IMR-90 (cell line): ENCODE measurements at regions not wholly inside any gene's neighbourhood (a gene's known extent, or its start where the extent isn't known, plus 50 kb on each side); places are given as distances from the start of the nearest gene placed in this dataset.

ENCODE experiments used
- ATAC-seq: fragments of 200-7000 bp; cut with Tn5 transposase; 2 replicates; pipeline ENCODE4 v1.9.1; 2020; ENCODE audit warnings: low read depth, mild to moderate bottlenecking, moderate library complexity
- BruUV-seq: library from RNA; stranded (reverse); fragments of 400-500 nt; replicated peaks from 2 replicates; lab custom pipeline; 2021; lab: Mats Ljungman, UMichigan
- CTCF ChIA-PET: fragments of 300-600 bp; formaldehyde crosslinking; extraction: SDS; loops from one replicate; lab custom pipeline; 2021; ENCODE audit warnings: antibody characterized with exemption; lab: Yijun Ruan, JAX
- POLR2A ChIA-PET: fragments of 300-600 bp; sonication (Branson Sonifier 250); formaldehyde crosslinking; loops from one replicate; lab custom pipeline; 2022; ENCODE audit warnings: antibody characterized with exemption; ENCODE audit not compliant: unreplicated experiment; lab: Charles Lee
- DNase-seq: peaks from one replicate; pipeline ENCODE4 v3.0.0; 2013
- H2AFZ ChIP-seq: replicated peaks from 2 replicates; pipeline ENCODE3; 2013; ENCODE audit warnings: low read length, mild to moderate bottlenecking; ENCODE audit not compliant: poor library complexity
- H2AK5ac ChIP-seq: 2 replicates; pipeline ENCODE4 v1.6.1; 2013; ENCODE audit warnings: low read depth, low read length, inconsistent platforms
- H2AK9ac ChIP-seq: replicated peaks from 2 replicates; pipeline ENCODE3; 2013; ENCODE audit warnings: mild to moderate bottlenecking, low read depth, low read length, moderate library complexity; ENCODE audit not compliant: poor library complexity
- H2BK120ac ChIP-seq: 2 replicates; pipeline ENCODE4 v1.6.1; 2013; ENCODE audit warnings: low read depth, low read length, inconsistent platforms
- H2BK15ac ChIP-seq: 3 replicates; pipeline ENCODE4 v1.6.1; 2013; ENCODE audit warnings: low read depth, low read length, inconsistent platforms
- H2BK20ac ChIP-seq: 2 replicates; pipeline ENCODE4 v1.6.1; 2013; ENCODE audit warnings: low read depth, mild to moderate bottlenecking, inconsistent platforms, low read length, moderate library complexity
- H2BK5ac ChIP-seq: 2 replicates; pipeline ENCODE4 v1.6.1; 2013; ENCODE audit warnings: mild to moderate bottlenecking, low read depth, low read length, inconsistent platforms; ENCODE audit not compliant: poor library complexity, severe bottlenecking
- H3K14ac ChIP-seq: replicated peaks from 2 replicates; pipeline ENCODE4 v1.6.1; 2013; ENCODE audit warnings: low read depth, low read length, inconsistent platforms
- H3K18ac ChIP-seq: 2 replicates; pipeline ENCODE4 v1.6.1; 2013; ENCODE audit warnings: low read depth, low read length, control low read depth
- H3K23ac ChIP-seq: 2 replicates; pipeline ENCODE4 v1.6.1; 2013; ENCODE audit warnings: low read depth, low read length, inconsistent platforms
- H3K27ac ChIP-seq: 2 replicates; pipeline ENCODE4 v1.5.1; 2013; ENCODE audit warnings: mild to moderate bottlenecking, control low read depth, low read length; ENCODE audit not compliant: insufficient read depth
- H3K27me3 ChIP-seq: 2 replicates; pipeline ENCODE4 v1.6.1; 2013; ENCODE audit warnings: low read length; ENCODE audit not compliant: control insufficient read depth, insufficient read depth
- H3K36me3 ChIP-seq: 2 replicates; pipeline ENCODE4 v1.6.1; 2013; ENCODE audit warnings: low read length, mixed read lengths; ENCODE audit not compliant: control insufficient read depth, insufficient read depth
- H3K4ac ChIP-seq: 2 replicates; pipeline ENCODE4 v1.6.1; 2013; ENCODE audit warnings: low read depth, low read length, inconsistent platforms
- H3K4me1 ChIP-seq: 2 replicates; pipeline ENCODE4 v1.6.1; 2013; ENCODE audit warnings: low read length, mixed read lengths; ENCODE audit not compliant: control insufficient read depth, insufficient read depth
- H3K4me2 ChIP-seq: 2 replicates; pipeline ENCODE4 v1.6.1; 2013; ENCODE audit warnings: low read depth, mild to moderate bottlenecking, control low read depth, low read length, moderate library complexity
- H3K4me3 ChIP-seq: 2 replicates; pipeline ENCODE4 v1.5.1; 2013; ENCODE audit warnings: low read depth, mild to moderate bottlenecking, control low read depth, low read length, moderate library complexity; ENCODE audit not compliant: insufficient read depth
- H3K56ac ChIP-seq: 2 replicates; pipeline ENCODE4 v1.6.1; 2013; ENCODE audit warnings: low read length, inconsistent platforms; ENCODE audit not compliant: insufficient read depth; ENCODE audit errors: extremely low read depth
- H3K79me1 ChIP-seq, 2 experiments: 2 replicates each; pipeline ENCODE4 v1.6.1; 2013; ENCODE audit warnings: low read length in 2 of 2, inconsistent platforms in 1 of 2, low read depth in 1 of 2
- H3K9ac ChIP-seq: 2 replicates; pipeline ENCODE4 v1.6.1; 2013; ENCODE audit warnings: low read depth, low read length, control low read depth
- H3K9me1 ChIP-seq: 2 replicates; pipeline ENCODE4 v1.6.1; 2013; ENCODE audit warnings: low read length, inconsistent platforms; ENCODE audit not compliant: insufficient read depth
- H3K9me3 ChIP-seq: 2 replicates; pipeline ENCODE4 v1.6.1; 2013; ENCODE audit warnings: low read length; ENCODE audit not compliant: control insufficient read depth, insufficient read depth
- H4K20me1 ChIP-seq: 2 replicates; pipeline ENCODE4 v1.6.1; 2013; ENCODE audit warnings: low read length, inconsistent platforms; ENCODE audit not compliant: insufficient read depth
- H4K5ac ChIP-seq: 2 replicates; pipeline ENCODE4 v1.6.1; 2013; ENCODE audit warnings: mild to moderate bottlenecking, low read depth, low read length, control low read depth
- H4K8ac ChIP-seq, 2 experiments: 2 replicates each; pipeline ENCODE4 v1.6.1; 2013; ENCODE audit warnings: low read depth in 2 of 2, low read length in 2 of 2, control low read depth in 1 of 2, inconsistent platforms in 1 of 2
- H4K91ac ChIP-seq: 2 replicates; pipeline ENCODE4 v1.6.1; 2013; ENCODE audit warnings: low read depth, low read length, inconsistent platforms; ENCODE audit not compliant: insufficient read depth
- BHLHE40 ChIP-seq: fragments of 150-350 bp; IDR thresholded peaks from 2 replicates; pipeline ENCODE4 v1.6.1; 2016; ENCODE audit warnings: mild to moderate bottlenecking, low read depth, low read length
- CEBPB ChIP-seq: IDR thresholded peaks from 2 replicates; pipeline ENCODE4 v1.6.1; 2012; ENCODE audit warnings: low read depth, low read length, improper control_type of control experiment
- CHD1 ChIP-seq: IDR thresholded peaks from 2 replicates; pipeline ENCODE4 v1.6.1; 2012; ENCODE audit warnings: low read depth, low read length, improper control_type of control experiment
- CTCF ChIP-seq: conservative IDR thresholded peaks from 2 replicates; pipeline ENCODE4 v1.5.1; 2012; ENCODE audit warnings: mild to moderate bottlenecking, low read depth, low read length, improper control_type of control experiment
- ELK1 ChIP-seq: fragments of 150-350 bp; IDR thresholded peaks from 2 replicates; pipeline ENCODE4 v1.6.1; 2016; ENCODE audit warnings: low read depth, mild to moderate bottlenecking, low read length, moderate library complexity, borderline replicate concordance
- FOS ChIP-seq: fragments of 150-350 bp; IDR thresholded peaks from 2 replicates; pipeline ENCODE4 v1.6.1; 2016; ENCODE audit warnings: low read depth, low read length
- MAFK ChIP-seq: IDR thresholded peaks from 2 replicates; pipeline ENCODE4 v1.6.1; 2012; ENCODE audit warnings: low read depth, low read length, improper control_type of control experiment
- MAZ ChIP-seq: IDR thresholded peaks from 2 replicates; pipeline ENCODE4 v1.6.1; 2012; ENCODE audit warnings: low read depth, mild to moderate bottlenecking, low read length, improper control_type of control experiment, moderate library complexity, borderline replicate concordance
- MXI1 ChIP-seq: IDR thresholded peaks from 2 replicates; pipeline ENCODE4 v1.6.1; 2012; ENCODE audit warnings: low read depth, mild to moderate bottlenecking, low read length, moderate library complexity, borderline replicate concordance
- NFE2L2 ChIP-seq: fragments of 150-350 bp; IDR thresholded peaks from 2 replicates; pipeline ENCODE4 v1.6.1; 2016; ENCODE audit warnings: low read depth, mild to moderate bottlenecking, low read length
- POLR2A ChIP-seq: IDR thresholded peaks from 2 replicates; pipeline ENCODE4 v1.6.1; 2012; ENCODE audit warnings: mild to moderate bottlenecking, low read depth, low read length
- RAD21 ChIP-seq: IDR thresholded peaks from 2 replicates; pipeline ENCODE4 v1.6.1; 2012; ENCODE audit warnings: low read length, improper control_type of control experiment
- RCOR1 ChIP-seq: IDR thresholded peaks from 2 replicates; pipeline ENCODE4 v1.6.1; 2012; ENCODE audit warnings: mild to moderate bottlenecking, low read length, improper control_type of control experiment; ENCODE audit not compliant: insufficient replicate concordance
- RFX5 ChIP-seq: IDR thresholded peaks from 2 replicates; pipeline ENCODE4 v1.8.0; 2012; ENCODE audit warnings: low read depth, mild to moderate bottlenecking, low read length, moderate library complexity
- SMC3 ChIP-seq: fragments of 150-350 bp; IDR thresholded peaks from 2 replicates; pipeline ENCODE4 v1.6.1; 2016; ENCODE audit warnings: low read depth, mild to moderate bottlenecking, antibody characterized with exemption, low read length, moderate library complexity
- USF2 ChIP-seq: fragments of 150-350 bp; IDR thresholded peaks from 2 replicates; pipeline ENCODE4 v1.6.1; 2017; ENCODE audit warnings: mild to moderate bottlenecking, antibody characterized with exemption, low read length, low read depth
- WGBS, 2 experiments: methylation state at CpG; one replicate each; pipeline versions ENCODE4 v1.1.5 to v1.1.7; 2013; ENCODE audit warnings: missing lambda C conversion rate in 2 of 2; ENCODE audit not compliant: insufficient read length in 1 of 2; ENCODE audit errors: extremely low coverage in 2 of 2; 5-methylcytosine and 5-hydroxymethylcytosine counted together
- dilution Hi-C: fragments of 300-500 bp; cut with HindIII; formaldehyde crosslinking; loops from one replicate; pipeline ENCODE4 v1.14.3; 2018; ENCODE audit warnings: low sequenced_read_pairs; ENCODE audit not compliant: unreplicated experiment
- in situ Hi-C: fragments of 300-500 bp; cut with MboI; formaldehyde crosslinking; loops from 3 replicates; pipeline ENCODE4 v1.14.3; 2019; ENCODE audit warnings: low sequenced_read_pairs, inconsistent platforms, mixed read lengths
- intact Hi-C: fragments of 100-400 bp; cut with micrococcal nuclease; formaldehyde crosslinking; loops from 2 replicates; pipeline ENCODE4 v1.10.0; 2022

- in situ Hi-C loops (no loop called here), intact Hi-C loops (loop anchor here (1.0 kb wide), 1 partner anchor 26 kb away; no protein-coding TSS in a partner anchor), dilution Hi-C loops (no loop called here)
- no peaks in the 10 kb centered on the region for H4K20me1 ChIP-seq
- no peaks in the 10 kb centered on the region; the same call in 1 of the 2 replicates for H3K27me3 ChIP-seq
- ChIA-PET POLR2A (no interaction called here), CTCF (interaction anchor here (0.6 to 0.9 kb wide), 2 partner anchors 9 to 12 kb away, joined by 3 read pairs; no protein-coding TSS in a partner anchor)
- no peak overlapping the region for H3K9ac ChIP-seq
- ATAC-seq, result no peak
- H2AFZ ChIP-seq, result no peak overlapping the region
- H2BK15ac ChIP-seq, result no peak overlapping the region
- no peak overlapping the region for H3K4me3 ChIP-seq
- no peaks in the 10 kb centered on the region for H3K9me1 ChIP-seq
- H3K56ac ChIP-seq, result no peak overlapping the region
- no peak overlapping the region for H3K4me2 ChIP-seq
- no peak overlapping the region for H4K91ac ChIP-seq
- H2BK5ac ChIP-seq, result no peak overlapping the region
- H4K5ac ChIP-seq, result no peak overlapping the region
- no peaks in the 10 kb centered on the region for H3K36me3 ChIP-seq
- H2AK9ac ChIP-seq, result no peak overlapping the region
- no peak overlapping the region for H3K14ac ChIP-seq
- no peaks in the 10 kb centered on the region for H3K79me1 ChIP-seq
- no peaks in the 10 kb centered on the region; the same call in 1 of the 2 replicates for H3K4me1 ChIP-seq
- no peak for DNase-seq
- no peaks in the 10 kb centered on the region for H3K9me3 ChIP-seq
- no peak overlapping the region for H2BK120ac ChIP-seq
- H4K8ac ChIP-seq, result no peak overlapping the region
- no peak for TF ChIP-seq RCOR1
- no peak for TF ChIP-seq NFE2L2
- no peak for TF ChIP-seq RFX5
- TF ChIP-seq POLR2A, result no peak
- no peak for TF ChIP-seq MXI1
- TF ChIP-seq ELK1, result no peak
- TF ChIP-seq MAFK, result no peak
- no peak for TF ChIP-seq SMC3
- no peak for TF ChIP-seq BHLHE40
- TF ChIP-seq CTCF, result no peak
- TF ChIP-seq MAZ, result no peak
- no peak for TF ChIP-seq RAD21
- TF ChIP-seq CHD1, result no peak
- TF ChIP-seq USF2, result no peak
- TF ChIP-seq CEBPB, result no peak
- TF ChIP-seq FOS, result no peak
- 100% methylated on average over 1 of the region's 3 CpGs; no CpG with 5 or more reads in 1 of the 2 experiments for WGBS, 2 experiments
- no peak overlapping the region for H2AK5ac ChIP-seq
- no TSS peak for BruUV-seq
- H3K23ac ChIP-seq, result no peak overlapping the region
- H3K4ac ChIP-seq, result no peak overlapping the region
- H3K27ac ChIP-seq, result no peak overlapping the region
- H2BK20ac ChIP-seq, result no peak overlapping the region
- H3K18ac ChIP-seq, result no peak overlapping the region
These were observed 456.1 kb downstream of the RAP2B start for GRCh38 chr3:153618176-153618575.
